Gastrocnemius medialis (tissue), 4 donors: ENCODE measurements at regions not wholly inside any gene's neighbourhood (a gene's known extent, or its start where the extent isn't known, plus 50 kb on each side); places are given as distances from the start of the nearest gene placed in this dataset.

Experiments
- POLR2A ChIP-seq, 2 donors: fragments of 450-650 bp; IDR thresholded peaks; one replicate each; pipeline ENCODE4 v1.6.1; 2017; ENCODE audit warnings: antibody characterized with exemption in 2 of 2, mild to moderate bottlenecking in 2 of 2, moderate library complexity in 2 of 2
- TF ChIP-seq, protein P1 (sequence below), 5 experiments: fragments of 450-650 bp in 3 of 5; fragments of 200-600 bp in 2 of 5; sonication (generic) in 2 of 5; IDR thresholded peaks in 4 of 5; conservative IDR thresholded peaks in 1 of 5; 1 replicate in 4 of 5; 2 replicates in 1 of 5; pipeline ENCODE4 v1.5.1; 2016 to 2019; ENCODE audit warnings: antibody characterized with exemption in 5 of 5, mild to moderate bottlenecking in 3 of 5, moderate library complexity in 3 of 5

DNA sequence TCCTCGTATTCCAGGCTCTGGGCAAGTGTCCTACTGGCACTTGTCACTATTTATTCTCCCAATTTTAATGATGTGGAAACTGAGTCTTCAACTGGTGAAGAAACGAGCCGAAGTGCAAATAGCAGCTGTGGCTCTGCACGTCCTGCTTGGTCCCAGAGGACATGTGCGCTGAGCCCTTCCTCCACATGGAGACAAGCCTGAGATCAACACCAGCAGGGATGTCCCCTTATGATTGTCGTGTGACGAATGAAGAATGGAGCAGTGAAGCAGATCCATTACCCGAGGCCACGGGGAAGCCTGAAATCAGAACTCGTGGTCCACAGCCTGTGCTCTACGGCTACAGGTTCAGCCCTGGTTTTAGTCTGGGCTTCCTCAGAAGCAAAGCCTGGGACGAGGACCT lies 61.0 kb downstream of the FOXL1 start:
- TF ChIP-seq, protein P1, sequence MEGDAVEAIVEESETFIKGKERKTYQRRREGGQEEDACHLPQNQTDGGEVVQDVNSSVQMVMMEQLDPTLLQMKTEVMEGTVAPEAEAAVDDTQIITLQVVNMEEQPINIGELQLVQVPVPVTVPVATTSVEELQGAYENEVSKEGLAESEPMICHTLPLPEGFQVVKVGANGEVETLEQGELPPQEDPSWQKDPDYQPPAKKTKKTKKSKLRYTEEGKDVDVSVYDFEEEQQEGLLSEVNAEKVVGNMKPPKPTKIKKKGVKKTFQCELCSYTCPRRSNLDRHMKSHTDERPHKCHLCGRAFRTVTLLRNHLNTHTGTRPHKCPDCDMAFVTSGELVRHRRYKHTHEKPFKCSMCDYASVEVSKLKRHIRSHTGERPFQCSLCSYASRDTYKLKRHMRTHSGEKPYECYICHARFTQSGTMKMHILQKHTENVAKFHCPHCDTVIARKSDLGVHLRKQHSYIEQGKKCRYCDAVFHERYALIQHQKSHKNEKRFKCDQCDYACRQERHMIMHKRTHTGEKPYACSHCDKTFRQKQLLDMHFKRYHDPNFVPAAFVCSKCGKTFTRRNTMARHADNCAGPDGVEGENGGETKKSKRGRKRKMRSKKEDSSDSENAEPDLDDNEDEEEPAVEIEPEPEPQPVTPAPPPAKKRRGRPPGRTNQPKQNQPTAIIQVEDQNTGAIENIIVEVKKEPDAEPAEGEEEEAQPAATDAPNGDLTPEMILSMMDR (IDR thresholded peaks at IDR 0.05 in 4 of 5, conservative IDR thresholded peaks at IDR 0.05 in 1 of 5) = no peak
- no peak for TF ChIP-seq POLR2A (IDR thresholded peaks at IDR 0.05)
